HepG2 (cell line): ENCODE measurements at regions not wholly inside any gene's neighbourhood (a gene's known extent, or its start where the extent isn't known, plus 50 kb on each side); places are given as distances from the start of the nearest gene placed in this dataset.

Experiments used
- ARNT ChIP-seq: fragments of 450-650 bp; IDR thresholded peaks from 2 replicates; pipeline ENCODE4 v1.6.1; 2017
- GTF2F1 ChIP-seq: fragments of 150-350 bp; IDR thresholded peaks from 2 replicates; pipeline ENCODE4 v1.6.1; 2014; ENCODE audit warnings: low read length
- IRF2 ChIP-seq: IDR thresholded peaks from 2 replicates; pipeline ENCODE4 v1.6.1; 2018; ENCODE audit warnings: missing genetic modification reagents, missing compliant biosample characterization
- MEIS2 ChIP-seq: sonication (generic); formaldehyde crosslinking; IDR thresholded peaks from 2 replicates; pipeline ENCODE4 v1.9.0; 2021; ENCODE audit warnings: mild to moderate bottlenecking, missing genetic modification reagents
- MXD4 ChIP-seq: IDR thresholded peaks from 2 replicates; pipeline ENCODE4 v1.6.1; 2016; ENCODE audit warnings: mild to moderate bottlenecking, missing biosample characterization, missing genetic modification reagents
- RNF2 ChIP-seq: fragments of 450-650 bp; conservative IDR thresholded peaks from 2 replicates; pipeline ENCODE4 v1.6.1; 2016; ENCODE audit warnings: low read depth
- ZNF207 ChIP-seq: fragments of 450-650 bp; IDR thresholded peaks from 2 replicates; pipeline ENCODE4 v1.6.1; 2016; ENCODE audit warnings: antibody characterized with exemption, borderline replicate concordance
- ZNF512B ChIP-seq: sonication (generic); formaldehyde crosslinking; IDR thresholded peaks from 2 replicates; pipeline ENCODE4 v1.5.1; 2020; ENCODE audit warnings: missing genetic modification reagents, mild to moderate bottlenecking, borderline replicate concordance
- ZSCAN20 ChIP-seq: sonication (generic); formaldehyde crosslinking; IDR thresholded peaks from 2 replicates; pipeline ENCODE4 v1.4.0; 2020; ENCODE audit warnings: missing genetic modification reagents, mild to moderate bottlenecking, borderline replicate concordance
- TF ChIP-seq, protein P1 (sequence below): sonication (generic); formaldehyde crosslinking; IDR thresholded peaks from 2 replicates; pipeline ENCODE4 v1.5.0; 2020; ENCODE audit warnings: missing genetic modification reagents

- TF ChIP-seq ZNF512B (CRISPR knock-in tag) (no peak), MEIS2 (CRISPR knock-in tag) (no peak), RNF2 (no peak), ZNF207 (no peak), ARNT (no peak), ZSCAN20 (CRISPR knock-in tag) (no peak), MXD4 (no peak), GTF2F1 (no peak), IRF2 (CRISPR knock-in tag) (no peak)
- TF ChIP-seq, protein P1, sequence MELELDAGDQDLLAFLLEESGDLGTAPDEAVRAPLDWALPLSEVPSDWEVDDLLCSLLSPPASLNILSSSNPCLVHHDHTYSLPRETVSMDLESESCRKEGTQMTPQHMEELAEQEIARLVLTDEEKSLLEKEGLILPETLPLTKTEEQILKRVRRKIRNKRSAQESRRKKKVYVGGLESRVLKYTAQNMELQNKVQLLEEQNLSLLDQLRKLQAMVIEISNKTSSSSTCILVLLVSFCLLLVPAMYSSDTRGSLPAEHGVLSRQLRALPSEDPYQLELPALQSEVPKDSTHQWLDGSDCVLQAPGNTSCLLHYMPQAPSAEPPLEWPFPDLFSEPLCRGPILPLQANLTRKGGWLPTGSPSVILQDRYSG (CRISPR knock-in tag): no peak
These were observed 1760.4 kb upstream of the CELF4 start for GRCh38 chr18:39325973-39326372.
